Esophagus squamous epithelium (tissue), 5 donors: ENCODE measurements at regions not wholly inside any gene's neighbourhood (a gene's known extent, or its start where the extent isn't known, plus 50 kb on each side); places are given as distances from the start of the nearest gene placed in this dataset.
A peak's percentile ranks its signal among the peaks of the same experiment; 100 is the strongest.

ENCODE experiments used
- DNase-seq: peaks from one replicate; lab custom pipeline; 2025; lab: John Stamatoyannopoulos, UW
- H3K27ac ChIP-seq, 4 donors: fragments of 200-600 bp; sonication (generic); one replicate each; pipeline ENCODE4 v1.5.1; 2016 to 2019; ENCODE audit warnings: mild to moderate bottlenecking in 1 of 4
- H3K27me3 ChIP-seq, 4 donors: fragments of 200-600 bp; sonication (generic); 1 replicate in 3 of 4; 2 replicates in 1 of 4; pipeline versions ENCODE4 v1.5.1 to v1.6.0; 2017 to 2021; ENCODE audit warnings: antibody characterized with exemption in 1 of 4
- H3K36me3 ChIP-seq, 3 donors: fragments of 200-600 bp; sonication (generic); one replicate each; pipeline ENCODE4 v1.5.1; 2016 to 2019
- H3K4me1 ChIP-seq, 3 donors: fragments of 200-600 bp; sonication (generic); one replicate each; pipeline ENCODE4 v1.5.1; 2017 to 2019
- H3K4me3 ChIP-seq, 4 donors: fragments of 200-600 bp; sonication (generic); 1 replicate in 3 of 4; 2 replicates in 1 of 4; pipeline ENCODE4 v1.5.1; 2016 to 2019; ENCODE audit warnings: mild to moderate bottlenecking in 2 of 4, moderate library complexity in 1 of 4
- H3K9me3 ChIP-seq, 3 donors: fragments of 200-600 bp; sonication (generic); one replicate each; pipeline ENCODE4 v1.5.1; 2016 to 2019
- CTCF ChIP-seq, 6 experiments: fragments of 450-650 bp in 4 of 6; fragments of 200-600 bp in 2 of 6; sonication (generic) in 2 of 6; IDR thresholded peaks; one replicate each; pipeline ENCODE4 v1.5.1; 2016 to 2019; ENCODE audit warnings: antibody characterized with exemption in 6 of 6, mild to moderate bottlenecking in 4 of 6, moderate library complexity in 4 of 6
- POLR2A ChIP-seq, 4 donors: fragments of 450-650 bp; IDR thresholded peaks; one replicate each; pipeline ENCODE4 v1.6.1; 2017; ENCODE audit warnings: antibody characterized with exemption in 4 of 4, mild to moderate bottlenecking in 4 of 4, moderate library complexity in 3 of 4
- WGBS, 2 donors: methylation state at CpG; one replicate each; pipeline ENCODE4 v1.1.5; 2018; 5-methylcytosine and 5-hydroxymethylcytosine counted together
- intact Hi-C: fragments of 100-400 bp; cut with DNase I; formaldehyde crosslinking; loops from one replicate; pipeline ENCODE4 v1.15.0; 2022
- donor health status: DM: yes; HTN: yes; CAD: no.

GRCh38 chr4:173929921-173930320 is 353.5 kb downstream of the FBXO8 start:
- no peaks in the 10 kb centered on the region for H3K9me3 ChIP-seq
- intact Hi-C loops, result no loop called here
- DNase-seq, result no peak
- no peaks in the 10 kb centered on the region for H3K36me3 ChIP-seq
- no peaks in the 10 kb centered on the region for H3K27me3 ChIP-seq
- no peak overlapping the region for H3K27ac ChIP-seq
- 60 to 66% methylated on average over 3 of the region's 3 CpGs for WGBS, 2 donors
- no peaks in the 10 kb centered on the region for H3K4me1 ChIP-seq
- H3K4me3 ChIP-seq, result no peak overlapping the region
- TF ChIP-seq CTCF (IDR thresholded peaks at IDR 0.05) (no peak), POLR2A (IDR thresholded peaks at IDR 0.05) (no peak)

- TF ChIP-seq CTCF (IDR thresholded peaks at IDR 0.05), result no peak
- TF ChIP-seq POLR2A (IDR thresholded peaks at IDR 0.05), result no peak
- H3K27me3 ChIP-seq, result no peaks in the 10 kb centered on the region
- no peaks in the 10 kb centered on the region for H3K9me3 ChIP-seq
- no peak overlapping the region for H3K27ac ChIP-seq
- 39 to 43% methylated on average over 4 of the region's 4 CpGs for WGBS, 2 donors
- DNase-seq, result no peak
- H3K4me3 ChIP-seq, result no peak overlapping the region
- intact Hi-C loops, result no loop called here
- no peaks in the 10 kb centered on the region for H3K36me3 ChIP-seq
- H3K4me1 ChIP-seq, result no peaks in the 10 kb centered on the region
Observed at GRCh38 chr4:173924561-173924960, 358.9 kb downstream of the FBXO8 start.

- H3K9me3 ChIP-seq, result no peaks in the 10 kb centered on the region
- no peak overlapping the region for H3K27ac ChIP-seq
- 25 to 55% methylated on average over 1 of the region's 1 CpG for WGBS, 2 donors
- H3K36me3 ChIP-seq, result no peaks in the 10 kb centered on the region
- H3K27me3 ChIP-seq, result no peaks in the 10 kb centered on the region
- H3K4me1 ChIP-seq, result no peaks in the 10 kb centered on the region
- intact Hi-C loops, result no loop called here
- TF ChIP-seq CTCF (IDR thresholded peaks at IDR 0.05) (no peak), POLR2A (IDR thresholded peaks at IDR 0.05) (no peak)
- no peak for DNase-seq
- H3K4me3 ChIP-seq, result no peak overlapping the region
Observed at GRCh38 chr4:173919861-173920260, 363.6 kb downstream of the FBXO8 start.

GRCh38 chr4:173919196-173919595 is 364.3 kb downstream of the FBXO8 start:
- H3K4me1 ChIP-seq, result no peaks in the 10 kb centered on the region
- no peak for DNase-seq
- H3K27ac ChIP-seq, result no peak overlapping the region
- intact Hi-C loops, result no loop called here
- no peaks in the 10 kb centered on the region for H3K27me3 ChIP-seq
- TF ChIP-seq CTCF (IDR thresholded peaks at IDR 0.05) (no peak), POLR2A (IDR thresholded peaks at IDR 0.05) (no peak)
- H3K9me3 ChIP-seq, result no peaks in the 10 kb centered on the region
- no peaks in the 10 kb centered on the region for H3K36me3 ChIP-seq
- H3K4me3 ChIP-seq, result no peak overlapping the region
- WGBS, 2 donors, result 17 to 19% methylated on average over 2 of the region's 2 CpGs

GRCh38 chr4:173917255-173917960 is 366.1 kb downstream of the FBXO8 start:
- no peaks in the 10 kb centered on the region for H3K36me3 ChIP-seq
- H3K9me3 ChIP-seq, result no peaks in the 10 kb centered on the region
- H3K27me3 ChIP-seq, result no peaks in the 10 kb centered on the region
- no peak overlapping the region for H3K4me3 ChIP-seq
- intact Hi-C loops, result no loop called here
- no peaks in the 10 kb centered on the region for H3K4me1 ChIP-seq
- WGBS, 2 donors, result 23 to 30% methylated on average over 8 of the region's 8 CpGs
- peak overlapping the region in 1 of 4 donors; percentile 60 for H3K27ac ChIP-seq
- TF ChIP-seq POLR2A (IDR thresholded peaks at IDR 0.05) (no peak), CTCF (IDR thresholded peaks at IDR 0.05) (no peak)
- no peak for DNase-seq
